Pulmonary artery endothelial cell (primary cell): ENCODE measurements at regions not wholly inside any gene's neighbourhood (a gene's known extent, or its start where the extent isn't known, plus 50 kb on each side); places are given as distances from the start of the nearest gene placed in this dataset.
"Not testable (repeated sequence)": the region's sequence is repeated elsewhere in the genome, so short reads cannot be mapped to it uniquely, and the experiment has no call there.

Experiments
- DNase-seq: peaks from one replicate; pipeline ENCODE4 v3.0.0-alpha.2; 2011; ENCODE audit warnings: low read depth, low spot score

GRCh38 chr5:174995827-174996226 lies 271.4 kb downstream of the MSX2 start:
- DNase-seq, result no peak

GRCh38 chr5:174991847-174992246 lies 267.5 kb downstream of the MSX2 start:
- no peak for DNase-seq

GRCh38 chr5:174990909-174991308 lies 266.5 kb downstream of the MSX2 start:
- no peak for DNase-seq

- no peak for DNase-seq
Measured at GRCh38 chr5:174987443-174988012, 263.1 kb downstream of the MSX2 start.

GRCh38 chr5:174984863-174985262 lies 260.5 kb downstream of the MSX2 start:
- no peak for DNase-seq

GRCh38 chr5:174982485-174982884 lies 258.1 kb downstream of the MSX2 start:
- DNase-seq, result no peak

- DNase-seq, result no peak
Measured at GRCh38 chr5:174981416-174981815, 257.0 kb downstream of the MSX2 start.

- no peak for DNase-seq
Measured at GRCh38 chr5:174980952-174981351, 256.6 kb downstream of the MSX2 start.

GRCh38 chr5:174972291-174972690 lies 247.9 kb downstream of the MSX2 start:
- DNase-seq, result no peak

- DNase-seq, result no peak
Measured at GRCh38 chr5:174971210-174971609, 246.8 kb downstream of the MSX2 start.

- no peak for DNase-seq
Measured at GRCh38 chr5:174970502-174970901, 246.1 kb downstream of the MSX2 start.

GRCh38 chr5:174953871-174954270 lies 229.5 kb downstream of the MSX2 start:
- DNase-seq, result no peak

- peak; percentile 11 for DNase-seq
Measured at GRCh38 chr5:174951151-174951780, 226.9 kb downstream of the MSX2 start.

- DNase-seq, result no peak
Measured at GRCh38 chr5:174947548-174947947, 223.2 kb downstream of the MSX2 start.

GRCh38 chr5:174945853-174946252 lies 221.5 kb downstream of the MSX2 start:
- no peak for DNase-seq

GRCh38 chr5:174943785-174944184 lies 219.4 kb downstream of the MSX2 start:
- no peak for DNase-seq

GRCh38 chr5:174943002-174943401 lies 218.6 kb downstream of the MSX2 start:
- DNase-seq, result not testable (repeated sequence)

GRCh38 chr5:174937201-174938123 lies 213.1 kb downstream of the MSX2 start:
- no peak for DNase-seq

- no peak for DNase-seq
Measured at GRCh38 chr5:174935854-174936474, 211.6 kb downstream of the MSX2 start.

- DNase-seq, result not testable (repeated sequence)
Measured at GRCh38 chr5:174931033-174931432, 206.7 kb downstream of the MSX2 start.

- DNase-seq, result no peak
Measured at GRCh38 chr5:174925586-174925985, 201.2 kb downstream of the MSX2 start.

GRCh38 chr5:174922955-174923354 lies 198.6 kb downstream of the MSX2 start:
- no peak for DNase-seq
